Astrocyte (in vitro differentiated cells and primary cell): ENCODE measurements at regions not wholly inside any gene's neighbourhood (a gene's known extent, or its start where the extent isn't known, plus 50 kb on each side); places are given as distances from the start of the nearest gene placed in this dataset.

Source experiments
- DNase-seq: peaks from one replicate; pipeline ENCODE4 v3.0.0-alpha.2; 2010; ENCODE audit warnings: low read depth
- FAIRE-seq: peaks from 2 replicates; lab custom pipeline; 2011; peaks lifted over from hg19 to GRCh38; lab: Jason Lieb, UNC
- H2AFZ ChIP-seq: 2 replicates; pipeline ENCODE4 v1.6.0; 2012; ENCODE audit warnings: low read depth, low read length, inconsistent platforms
- H3K27ac ChIP-seq: 2 replicates; pipeline ENCODE4 v1.5.1; 2011; ENCODE audit warnings: low read depth, low read length, inconsistent platforms
- H3K27me3 ChIP-seq: 2 replicates; pipeline ENCODE4 v1.6.0; 2011; ENCODE audit warnings: low read length, inconsistent platforms; ENCODE audit not compliant: insufficient read depth
- H3K36me3 ChIP-seq: 2 replicates; pipeline ENCODE4 v1.5.1; 2011; ENCODE audit warnings: low read length, inconsistent platforms; ENCODE audit not compliant: insufficient read depth
- H3K4me1 ChIP-seq: 2 replicates; pipeline ENCODE4 v1.5.1; 2011; ENCODE audit warnings: low read length, inconsistent platforms; ENCODE audit not compliant: insufficient read depth
- H3K4me2 ChIP-seq: 2 replicates; pipeline ENCODE4 v1.6.0; 2012; ENCODE audit warnings: low read length, inconsistent platforms
- H3K4me3 ChIP-seq: 2 replicates; pipeline ENCODE4 v1.5.1; 2011; ENCODE audit warnings: low read depth, mild to moderate bottlenecking, low read length, inconsistent platforms; ENCODE audit not compliant: insufficient read depth
- H3K79me2 ChIP-seq: 2 replicates; pipeline ENCODE4 v1.6.0; 2012; ENCODE audit warnings: mild to moderate bottlenecking, low read length, inconsistent platforms; ENCODE audit not compliant: insufficient read depth
- H3K9ac ChIP-seq: 2 replicates; pipeline ENCODE4 v1.6.0; 2012; ENCODE audit warnings: mild to moderate bottlenecking, low read length, inconsistent platforms
- H3K9me3 ChIP-seq: 2 replicates; pipeline ENCODE4 v1.5.1; 2012; ENCODE audit warnings: low read depth, mild to moderate bottlenecking, low read length, inconsistent platforms; ENCODE audit not compliant: insufficient read depth
- H4K20me1 ChIP-seq: 2 replicates; pipeline ENCODE4 v1.6.0; 2012; ENCODE audit warnings: low read length, inconsistent platforms; ENCODE audit not compliant: insufficient read depth
- H3K27ac Mint-ChIP-seq: one replicate; pipeline ENCODE4 v1.8.0; 2021; ENCODE audit warnings: mild to moderate bottlenecking, mixed read lengths; ENCODE audit not compliant: unreplicated experiment
- H3K27me3 Mint-ChIP-seq: one replicate; pipeline ENCODE4 v1.8.0; 2021; ENCODE audit warnings: low read depth, mixed read lengths; ENCODE audit not compliant: unreplicated experiment
- H3K36me3 Mint-ChIP-seq: one replicate; pipeline ENCODE4 v1.8.0; 2021; ENCODE audit warnings: low read depth, mixed read lengths; ENCODE audit not compliant: unreplicated experiment
- H3K4me1 Mint-ChIP-seq: one replicate; pipeline ENCODE4 v1.8.0; 2021; ENCODE audit warnings: low read depth, mixed read lengths; ENCODE audit not compliant: unreplicated experiment
- H3K4me3 Mint-ChIP-seq: one replicate; pipeline ENCODE4 v1.8.0; 2021; ENCODE audit warnings: mild to moderate bottlenecking, moderate library complexity, mixed read lengths; ENCODE audit not compliant: unreplicated experiment
- H3K9me3 Mint-ChIP-seq: one replicate; pipeline ENCODE4 v1.8.0; 2021; ENCODE audit warnings: mild to moderate bottlenecking, mixed read lengths; ENCODE audit not compliant: unreplicated experiment
- EZH2 ChIP-seq: IDR thresholded peaks from 2 replicates; pipeline ENCODE4 v1.6.1; 2012; ENCODE audit warnings: mild to moderate bottlenecking, low read length, inconsistent platforms; ENCODE audit not compliant: insufficient read depth
- TF ChIP-seq, protein P1 (sequence below): IDR thresholded peaks from 2 replicates; pipeline ENCODE4 v1.5.1; 2011; ENCODE audit warnings: low read depth, mild to moderate bottlenecking, inconsistent platforms, low read length, moderate library complexity; ENCODE audit not compliant: insufficient read depth

DNA sequence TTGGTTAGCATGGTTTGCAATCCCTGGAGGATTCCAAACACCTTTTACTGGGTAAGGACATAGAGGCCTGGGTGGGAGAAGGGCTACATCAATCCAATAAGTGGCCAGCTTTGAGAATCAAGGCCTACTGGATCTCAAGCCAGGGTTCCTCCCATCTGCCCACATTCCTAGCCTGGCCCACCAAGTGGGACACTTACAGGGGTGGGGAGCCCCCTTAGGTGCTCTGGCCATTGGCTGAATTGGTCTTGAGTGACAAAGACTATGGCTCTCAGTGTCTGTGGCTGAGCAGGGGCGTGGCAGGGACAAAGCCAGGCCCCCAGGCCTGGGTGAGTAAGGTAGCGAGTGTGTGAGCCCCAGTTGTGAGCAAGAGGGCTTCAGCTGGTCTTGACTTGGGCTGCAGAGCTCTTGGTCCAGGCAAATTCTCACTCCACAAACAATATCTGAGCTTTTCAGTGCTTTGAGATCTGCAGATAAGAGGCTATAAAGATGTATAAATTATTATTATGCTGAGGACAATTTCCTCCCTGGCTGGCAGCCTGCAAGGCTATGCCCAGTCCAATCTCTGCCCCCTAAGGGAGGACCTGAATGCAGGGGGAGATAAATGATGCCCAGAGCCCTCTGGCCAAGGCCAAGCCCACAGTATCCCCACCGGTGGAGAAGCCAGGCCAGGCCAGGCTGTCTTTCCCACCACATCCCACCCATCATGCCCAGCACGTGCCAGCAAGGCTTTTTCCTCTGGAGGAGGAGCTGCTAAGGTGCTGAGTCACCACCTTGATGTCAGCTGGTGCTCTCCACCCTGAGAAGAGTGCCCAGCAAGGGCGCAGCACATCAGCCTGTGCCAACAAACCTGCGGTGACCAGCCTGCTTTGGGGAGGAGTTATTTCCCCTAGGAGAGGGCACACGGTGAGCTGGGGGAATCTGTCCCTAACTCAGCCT is 80.7 kb upstream of the DUSP5 start:
- Mint-ChIP-seq H3K4me3 (no peak overlapping the region), H3K36me3 (peaks cover 2% of the 10 kb centered on the region), H3K4me1 (peaks cover 20% of the 10 kb centered on the region), H3K27me3 (no peaks in the 10 kb centered on the region), H3K27ac (no peak overlapping the region), H3K9me3 (peaks cover 2% of the 10 kb centered on the region)
- H3K79me2 ChIP-seq, result no peaks in the 10 kb centered on the region
- no peak overlapping the region for H3K4me2 ChIP-seq
- no peak overlapping the region for H3K27ac ChIP-seq
- H3K9ac ChIP-seq, result no peak overlapping the region
- no peaks in the 10 kb centered on the region for H3K36me3 ChIP-seq
- H3K9me3 ChIP-seq, result peaks cover 7% of the 10 kb centered on the region
- H4K20me1 ChIP-seq, result no peaks in the 10 kb centered on the region
- TF ChIP-seq EZH2, result no peak
- TF ChIP-seq, protein P1, sequence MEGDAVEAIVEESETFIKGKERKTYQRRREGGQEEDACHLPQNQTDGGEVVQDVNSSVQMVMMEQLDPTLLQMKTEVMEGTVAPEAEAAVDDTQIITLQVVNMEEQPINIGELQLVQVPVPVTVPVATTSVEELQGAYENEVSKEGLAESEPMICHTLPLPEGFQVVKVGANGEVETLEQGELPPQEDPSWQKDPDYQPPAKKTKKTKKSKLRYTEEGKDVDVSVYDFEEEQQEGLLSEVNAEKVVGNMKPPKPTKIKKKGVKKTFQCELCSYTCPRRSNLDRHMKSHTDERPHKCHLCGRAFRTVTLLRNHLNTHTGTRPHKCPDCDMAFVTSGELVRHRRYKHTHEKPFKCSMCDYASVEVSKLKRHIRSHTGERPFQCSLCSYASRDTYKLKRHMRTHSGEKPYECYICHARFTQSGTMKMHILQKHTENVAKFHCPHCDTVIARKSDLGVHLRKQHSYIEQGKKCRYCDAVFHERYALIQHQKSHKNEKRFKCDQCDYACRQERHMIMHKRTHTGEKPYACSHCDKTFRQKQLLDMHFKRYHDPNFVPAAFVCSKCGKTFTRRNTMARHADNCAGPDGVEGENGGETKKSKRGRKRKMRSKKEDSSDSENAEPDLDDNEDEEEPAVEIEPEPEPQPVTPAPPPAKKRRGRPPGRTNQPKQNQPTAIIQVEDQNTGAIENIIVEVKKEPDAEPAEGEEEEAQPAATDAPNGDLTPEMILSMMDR, result no peak
- peaks cover 24% of the 10 kb centered on the region for H3K4me1 ChIP-seq
- DNase-seq, result no peak
- no peak overlapping the region for H2AFZ ChIP-seq
- no peaks in the 10 kb centered on the region for H3K27me3 ChIP-seq
- no peak for FAIRE-seq
- no peak overlapping the region for H3K4me3 ChIP-seq

DNA sequence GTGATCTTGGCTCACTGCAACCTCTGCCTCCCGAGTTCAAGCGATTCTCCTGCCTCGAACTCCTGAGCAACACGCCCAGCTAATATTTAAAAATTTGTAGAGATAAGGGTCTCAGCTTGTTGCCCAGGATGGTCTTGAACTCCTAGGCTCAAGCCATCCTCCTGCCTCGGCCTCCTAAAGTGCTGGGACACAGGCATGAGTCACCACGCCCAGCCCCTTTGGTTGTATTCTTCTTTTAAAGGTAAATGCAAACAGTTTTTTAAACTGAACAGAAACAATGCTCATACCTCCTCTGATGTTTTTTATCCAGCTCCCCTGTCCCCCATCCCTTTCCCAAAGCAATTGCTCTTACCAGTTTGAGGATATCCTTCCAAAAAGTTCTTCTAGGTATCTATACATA is 79.5 kb upstream of the DUSP5 start:
- no peak overlapping the region for H2AFZ ChIP-seq
- no peaks in the 10 kb centered on the region for H3K36me3 ChIP-seq
- TF ChIP-seq, protein P1, result no peak
- no peak for TF ChIP-seq EZH2
- no peaks in the 10 kb centered on the region for H3K79me2 ChIP-seq
- DNase-seq (no peak), FAIRE-seq (no peak)
- H3K4me2 ChIP-seq, result no peak overlapping the region
- no peak overlapping the region for H3K4me3 ChIP-seq
- peaks cover 24% of the 10 kb centered on the region for H3K4me1 ChIP-seq
- Mint-ChIP-seq H3K27me3 (no peaks in the 10 kb centered on the region), H3K4me3 (no peak overlapping the region), H3K4me1 (peaks cover 20% of the 10 kb centered on the region), H3K36me3 (peaks cover 2% of the 10 kb centered on the region), H3K27ac (no peak overlapping the region), H3K9me3 (peaks cover 2% of the 10 kb centered on the region)
- H3K9ac ChIP-seq, result no peak overlapping the region
- no peaks in the 10 kb centered on the region for H4K20me1 ChIP-seq
- H3K27ac ChIP-seq, result no peak overlapping the region
- H3K27me3 ChIP-seq, result no peaks in the 10 kb centered on the region
- peaks cover 7% of the 10 kb centered on the region for H3K9me3 ChIP-seq

- no peaks in the 10 kb centered on the region for H3K79me2 ChIP-seq
- no peak overlapping the region for H3K27ac Mint-ChIP-seq
- H3K4me3 ChIP-seq, result no peak overlapping the region
- H3K4me1 ChIP-seq, result peaks cover 17% of the 10 kb centered on the region
- H3K9ac ChIP-seq, result no peak overlapping the region
- no peaks in the 10 kb centered on the region for H3K27me3 Mint-ChIP-seq
- DNase-seq (no peak), FAIRE-seq (no peak)
- peaks cover 2% of the 10 kb centered on the region for H3K36me3 Mint-ChIP-seq
- H3K4me2 ChIP-seq, result no peak overlapping the region
- TF ChIP-seq EZH2, result no peak
- TF ChIP-seq, protein P1, result no peak
- H4K20me1 ChIP-seq, result no peaks in the 10 kb centered on the region
- H3K27ac ChIP-seq, result no peak overlapping the region
- no peak overlapping the region for H2AFZ ChIP-seq
- no peaks in the 10 kb centered on the region for H3K36me3 ChIP-seq
- peaks cover 2% of the 10 kb centered on the region for H3K9me3 Mint-ChIP-seq
- H3K4me1 Mint-ChIP-seq, result peaks cover 16% of the 10 kb centered on the region
- H3K9me3 ChIP-seq, result peaks cover 7% of the 10 kb centered on the region
- H3K4me3 Mint-ChIP-seq, result no peak overlapping the region
- no peaks in the 10 kb centered on the region for H3K27me3 ChIP-seq
These were observed 78.4 kb upstream of the DUSP5 start for GRCh38 chr10:110419265-110419664.
